ENCODE measurements at regions not wholly inside any gene's neighbourhood (a gene's known extent, or its start where the extent isn't known, plus 50 kb on each side); places are given as distances from the start of the nearest gene placed in this dataset.

DNA sequence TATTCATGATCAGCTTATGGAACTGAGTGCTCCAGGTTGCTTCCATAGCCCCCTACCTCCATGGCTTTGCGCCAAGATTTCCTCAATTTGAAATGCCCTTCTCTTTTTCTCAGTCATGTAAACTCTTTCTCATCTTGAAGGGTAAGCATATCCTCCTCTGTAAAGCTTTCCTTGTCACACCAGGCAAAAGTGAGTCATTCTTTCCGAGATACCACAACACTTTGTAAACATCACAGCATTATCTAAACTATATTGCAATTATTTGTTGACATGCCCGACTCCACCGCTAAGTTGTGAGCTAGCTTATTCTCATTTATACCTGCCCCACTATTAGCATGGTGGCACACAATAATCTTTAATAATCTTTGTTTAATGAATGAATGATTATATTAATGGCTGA lies 419.5 kb upstream of the CHST9 start:
- Histone ChIP-seq H3K27ac (ENCODE audit: insufficient read length, low read depth, low read length) (peak overlapping the region; percentile 15), H2BK12ac (ENCODE audit: insufficient read length, low read depth, low read length) (no peak overlapping the region), H3K9ac (ENCODE audit: extremely low read depth, insufficient read length, low read length) (no peak overlapping the region), H3K18ac (ENCODE audit: insufficient read length, low read depth, low read length) (no peak overlapping the region), H3K79me2 (ENCODE audit: insufficient read depth, low read length) (no peaks in the 10 kb centered on the region), H3K27me3 (ENCODE audit: insufficient read depth, low read length) (no peaks in the 10 kb centered on the region), H3K79me1 (ENCODE audit: insufficient read depth, low read depth, low read length, poor library complexity, severe bottlenecking) (no peaks in the 10 kb centered on the region), H3K4ac (ENCODE audit: low read depth, low read length) (no peak overlapping the region), H3K23me2 (ENCODE audit: insufficient read length, low read depth, low read length, poor library complexity, severe bottlenecking) (no peaks in the 10 kb centered on the region), H3K9me3 (ENCODE audit: control insufficient read depth, low read depth, low read length) (no peaks in the 10 kb centered on the region), H3T11ph (ENCODE audit: low read length) (no peak overlapping the region), H3K56ac (ENCODE audit: insufficient read length, low read depth, low read length) (no peak overlapping the region), H3K23ac (ENCODE audit: insufficient read length, low read depth, low read length) (no peak overlapping the region), H3K4me1 (ENCODE audit: insufficient read depth, low read length) (0 out of 2 replicates have a peak, but pooled peaks cover 2% of the 10 kb centered on the region), H2AFZ (ENCODE audit: low read length) (no peak overlapping the region), H4K8ac (replicated peaks; ENCODE audit: insufficient read length, low read depth, low read length) (no peak overlapping the region), H2BK5ac (ENCODE audit: insufficient read length, low read length) (no peak overlapping the region), H2BK20ac (ENCODE audit: low read depth, low read length, poor library complexity, severe bottlenecking) (no peak overlapping the region), H2BK120ac (ENCODE audit: low read depth, low read length, poor library complexity, severe bottlenecking) (no peak overlapping the region), H3K4me2 (ENCODE audit: insufficient read depth, insufficient read length, low read length) (no peak overlapping the region), H4K5ac (ENCODE audit: insufficient read length, low read depth, low read length) (no peak overlapping the region), H2BK15ac (ENCODE audit: low read depth, low read length) (no peak overlapping the region), H3K14ac (ENCODE audit: insufficient read depth, low read length) (no peak overlapping the region), H4K20me1 (ENCODE audit: control insufficient read depth, insufficient read depth, insufficient read length) (no peaks in the 10 kb centered on the region), H4K91ac (ENCODE audit: insufficient read length, low read depth, low read length) (no peak overlapping the region), H2AK5ac (ENCODE audit: insufficient read length, low read length) (no peak overlapping the region)
- Mint-ChIP-seq H3K27ac (peak overlapping the region in 2 of 3 experiments; percentile 11 to 79; a peak in 3 of 7 replicates), H3K27me3 (ENCODE audit: low read depth) (no peaks in the 10 kb centered on the region), H3K4me1 (peaks cover 11 to 15% of the 10 kb centered on the region in 2 experiments), H3K9me3 (peaks cover 0 to 15% of the 10 kb centered on the region in 2 experiments; a peak in 4 of 5 replicates), H3K36me3 (ENCODE audit: insufficient read depth in 1 of 3, low read depth in 3 of 3) (peaks cover 0 to 2% (median 0%) of the 10 kb centered on the region in 3 experiments; a peak in 3 of 7 replicates), H3K4me3 (no peak overlapping the region)
- TF ChIP-seq CTCF (conservative IDR thresholded peaks at IDR 0.05) = no peak
- no peak for DNase-seq
- no CpG with 5 or more reads among the region's 4 CpGs for WGBS (ENCODE audit: extremely low coverage, insufficient read length, low lambda C conversion rate)
